Endothelial cell of umbilical vein (primary cell): ENCODE measurements at regions not wholly inside any gene's neighbourhood (a gene's known extent, or its start where the extent isn't known, plus 50 kb on each side); places are given as distances from the start of the nearest gene placed in this dataset.

Experiments
- BruUV-seq: library from RNA; stranded (reverse); fragments of 400-500 nt; replicated peaks from 2 replicates; lab custom pipeline; 2021; lab: Mats Ljungman, UMichigan
- CTCF ChIA-PET: fragments of 300-600, 350-600 bp; sonication (Branson Sonifier 250); formaldehyde crosslinking; loops from one replicate; lab custom pipeline; 2021; ENCODE audit warnings: antibody characterized with exemption, inconsistent platforms; lab: Charles Lee
- POLR2A ChIA-PET: fragments of 300-600, 350-600 bp; sonication (Branson Sonifier 250); formaldehyde crosslinking; loops from one replicate; lab custom pipeline; 2021; ENCODE audit warnings: antibody characterized with exemption, inconsistent platforms; lab: Charles Lee
- DNase-seq: peaks from one replicate; pipeline ENCODE4 v3.0.0-alpha.2; 2011; ENCODE audit warnings: low read depth, low spot score
- FAIRE-seq: peaks from 2 replicates; lab custom pipeline; 2011; peaks lifted over from hg19 to GRCh38; lab: Jason Lieb, UNC
- H2AFZ ChIP-seq: 2 replicates; pipeline ENCODE4 v1.6.0; 2012; ENCODE audit warnings: low read depth, low read length, control low read depth, inconsistent platforms
- H3K27ac ChIP-seq: 2 replicates; pipeline ENCODE4 v1.5.1; 2011; ENCODE audit warnings: low read depth, mild to moderate bottlenecking, control low read depth, low read length, moderate library complexity; ENCODE audit not compliant: insufficient read depth
- H3K27me3 ChIP-seq, 2 experiments: 2 replicates each; pipeline versions ENCODE4 v1.6.0 to v1.6.1; 2011; ENCODE audit warnings: low read length in 2 of 2, mixed read lengths in 1 of 2; ENCODE audit not compliant: control insufficient read depth in 2 of 2, insufficient read depth in 2 of 2
- H3K36me3 ChIP-seq, 2 experiments: 2 replicates in 1 of 2; 3 replicates in 1 of 2; pipeline ENCODE4 v1.5.1; 2011; ENCODE audit warnings: low read length in 2 of 2, mild to moderate bottlenecking in 1 of 2, moderate library complexity in 1 of 2; ENCODE audit not compliant: control insufficient read depth in 2 of 2, insufficient read depth in 2 of 2; ENCODE audit errors: extremely low read depth in 1 of 2
- H3K4me1 ChIP-seq: 3 replicates; pipeline ENCODE4 v1.5.1; 2011; ENCODE audit warnings: mild to moderate bottlenecking, low read length; ENCODE audit not compliant: control insufficient read depth, insufficient read depth; ENCODE audit errors: extremely low read depth
- H3K4me2 ChIP-seq: 2 replicates; pipeline ENCODE4 v1.6.1; 2011; ENCODE audit warnings: low read length, control low read depth, mixed read lengths; ENCODE audit not compliant: insufficient read depth
- H3K4me3 ChIP-seq, 3 experiments: fragments of 200-600 bp in 1 of 3; sonication (generic), shearing (Covaris generic) in 1 of 3; replicated peaks in 1 of 3; 2 replicates each; pipeline ENCODE4 v1.5.1; 2011 to 2016; ENCODE audit warnings: control low read depth in 3 of 3, low read length in 3 of 3, mild to moderate bottlenecking in 2 of 3, inconsistent platforms in 1 of 3, low read depth in 1 of 3, moderate library complexity in 1 of 3; ENCODE audit not compliant: insufficient read depth in 1 of 3
- H3K79me2 ChIP-seq: 2 replicates; pipeline ENCODE4 v1.6.0; 2012; ENCODE audit warnings: low read length, inconsistent platforms; ENCODE audit not compliant: control insufficient read depth, insufficient read depth
- H3K9ac ChIP-seq: replicated peaks from 2 replicates; pipeline ENCODE3; 2011; ENCODE audit warnings: low read length, control low read depth; ENCODE audit not compliant: insufficient read depth; ENCODE audit errors: extremely low read depth
- H3K9me1 ChIP-seq: replicated peaks from 3 replicates; pipeline ENCODE4 v1.6.0; 2011; ENCODE audit warnings: mild to moderate bottlenecking, low read length; ENCODE audit not compliant: control insufficient read depth, insufficient read depth; ENCODE audit errors: extremely low read depth
- H3K9me3 ChIP-seq: replicated peaks from 2 replicates; pipeline ENCODE4 v1.5.1; 2012; ENCODE audit warnings: low read length, inconsistent platforms; ENCODE audit not compliant: control insufficient read depth, insufficient read depth
- H4K20me1 ChIP-seq: replicated peaks from 2 replicates; pipeline ENCODE3; 2011; ENCODE audit warnings: mild to moderate bottlenecking, low read length; ENCODE audit not compliant: control insufficient read depth, insufficient read depth; ENCODE audit errors: extremely low read depth
- EZH2 ChIP-seq: IDR thresholded peaks from 2 replicates; pipeline ENCODE4 v1.6.1; 2012; ENCODE audit warnings: borderline replicate concordance, low read depth, mild to moderate bottlenecking, moderate library complexity, low read length, inconsistent platforms; ENCODE audit not compliant: severe bottlenecking
- FOS ChIP-seq: IDR thresholded peaks from 2 replicates; pipeline ENCODE4 v1.6.1; 2011; ENCODE audit warnings: mild to moderate bottlenecking, low read length, moderate library complexity, borderline replicate concordance; ENCODE audit not compliant: insufficient read depth
- GATA2 ChIP-seq: IDR thresholded peaks from 2 replicates; pipeline ENCODE4 v1.7.0; 2011; ENCODE audit warnings: low read depth, mild to moderate bottlenecking, moderate library complexity, mixed read lengths, low read length; ENCODE audit not compliant: insufficient read length, insufficient read depth
- JUN ChIP-seq: IDR thresholded peaks from 2 replicates; pipeline ENCODE4 v1.6.1; 2011; ENCODE audit warnings: borderline replicate concordance, low read depth; ENCODE audit not compliant: insufficient read length, insufficient read depth
- MYC ChIP-seq: IDR thresholded peaks from one replicate; pipeline ENCODE4 v1.6.1; 2011; ENCODE audit warnings: mild to moderate bottlenecking, low read depth, low read length
- POLR2A ChIP-seq: IDR thresholded peaks from 2 replicates; pipeline ENCODE4 v1.6.1; 2012; ENCODE audit warnings: low read depth, mild to moderate bottlenecking, control low read depth, low read length
- POLR2AphosphoS5 ChIP-seq: IDR thresholded peaks from 2 replicates; pipeline ENCODE4 v1.6.1; 2012; ENCODE audit warnings: low read depth, mild to moderate bottlenecking, control low read depth, low read length, moderate library complexity; ENCODE audit not compliant: insufficient read depth
- dilution Hi-C: fragments of 300-500 bp; cut with MboI; formaldehyde crosslinking; loops from one replicate; pipeline ENCODE4 v1.15.0; 2019; ENCODE audit warnings: low sequenced_read_pairs; ENCODE audit not compliant: extremely low pct_ligation_motif_present
- intact Hi-C: fragments of 100-400 bp; cut with micrococcal nuclease; formaldehyde crosslinking; loops from one replicate; pipeline ENCODE4 v1.10.0; 2022
- TF ChIP-seq, protein P1 (sequence below), 2 donors: IDR thresholded peaks; 1 replicate in 1 of 2; 2 replicates in 1 of 2; pipeline ENCODE4 v1.5.1; 2011; ENCODE audit warnings: low read length in 2 of 2, mild to moderate bottlenecking in 2 of 2, moderate library complexity in 2 of 2, control low read depth in 1 of 2, inconsistent platforms in 1 of 2, low read depth in 1 of 2; ENCODE audit not compliant: insufficient read depth in 1 of 2; ENCODE audit errors: extremely low read depth in 1 of 2
- TF ChIP-seq, protein P2 (sequence below): IDR thresholded peaks from 2 replicates; pipeline ENCODE4 v1.6.1; 2011; ENCODE audit not compliant: insufficient read depth, insufficient read length

DNA sequence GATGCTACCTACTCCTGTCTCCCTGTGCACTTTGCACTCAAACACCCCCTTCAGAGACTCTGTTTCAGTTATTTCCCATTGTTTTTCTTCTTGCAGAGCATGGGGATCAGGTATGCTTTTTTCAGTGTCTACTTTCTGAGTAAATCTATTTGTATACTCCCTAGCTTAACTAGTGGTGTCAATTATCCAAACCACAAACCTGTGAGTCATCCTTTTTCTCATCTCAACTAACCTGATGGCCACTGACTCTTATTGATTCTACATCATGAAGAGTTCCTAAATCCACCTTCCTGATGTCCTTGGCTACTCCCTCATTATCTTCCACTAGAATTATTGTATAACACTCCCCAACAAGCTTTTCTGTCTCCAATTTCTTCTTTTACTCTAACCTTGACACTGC is 68.0 kb downstream of the DIPK2A start:
- H3K4me3 ChIP-seq, result no peak overlapping the region
- FAIRE-seq (no peak), DNase-seq (no peak)
- BruUV-seq, result no TSS peak
- no peaks in the 10 kb centered on the region for H4K20me1 ChIP-seq
- H3K4me2 ChIP-seq, result no peak overlapping the region
- no peaks in the 10 kb centered on the region for H3K27me3 ChIP-seq
- no peaks in the 10 kb centered on the region for H3K36me3 ChIP-seq
- no peaks in the 10 kb centered on the region for H3K79me2 ChIP-seq
- H3K27ac ChIP-seq, result no peak overlapping the region
- ChIA-PET POLR2A (no interaction called here), CTCF (no interaction called here)
- H3K9me1 ChIP-seq, result no peaks in the 10 kb centered on the region
- TF ChIP-seq GATA2 (no peak), POLR2AphosphoS5 (no peak), JUN (no peak), POLR2A (no peak), MYC (no peak), EZH2 (no peak), FOS (no peak)
- TF ChIP-seq, protein P1, sequence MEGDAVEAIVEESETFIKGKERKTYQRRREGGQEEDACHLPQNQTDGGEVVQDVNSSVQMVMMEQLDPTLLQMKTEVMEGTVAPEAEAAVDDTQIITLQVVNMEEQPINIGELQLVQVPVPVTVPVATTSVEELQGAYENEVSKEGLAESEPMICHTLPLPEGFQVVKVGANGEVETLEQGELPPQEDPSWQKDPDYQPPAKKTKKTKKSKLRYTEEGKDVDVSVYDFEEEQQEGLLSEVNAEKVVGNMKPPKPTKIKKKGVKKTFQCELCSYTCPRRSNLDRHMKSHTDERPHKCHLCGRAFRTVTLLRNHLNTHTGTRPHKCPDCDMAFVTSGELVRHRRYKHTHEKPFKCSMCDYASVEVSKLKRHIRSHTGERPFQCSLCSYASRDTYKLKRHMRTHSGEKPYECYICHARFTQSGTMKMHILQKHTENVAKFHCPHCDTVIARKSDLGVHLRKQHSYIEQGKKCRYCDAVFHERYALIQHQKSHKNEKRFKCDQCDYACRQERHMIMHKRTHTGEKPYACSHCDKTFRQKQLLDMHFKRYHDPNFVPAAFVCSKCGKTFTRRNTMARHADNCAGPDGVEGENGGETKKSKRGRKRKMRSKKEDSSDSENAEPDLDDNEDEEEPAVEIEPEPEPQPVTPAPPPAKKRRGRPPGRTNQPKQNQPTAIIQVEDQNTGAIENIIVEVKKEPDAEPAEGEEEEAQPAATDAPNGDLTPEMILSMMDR (IDR thresholded peaks at IDR 0.05; ENCODE audit: extremely low read depth in 1 of 2, insufficient read depth in 1 of 2, low read depth in 1 of 2, low read length in 2 of 2), result no peak
- TF ChIP-seq, protein P2, sequence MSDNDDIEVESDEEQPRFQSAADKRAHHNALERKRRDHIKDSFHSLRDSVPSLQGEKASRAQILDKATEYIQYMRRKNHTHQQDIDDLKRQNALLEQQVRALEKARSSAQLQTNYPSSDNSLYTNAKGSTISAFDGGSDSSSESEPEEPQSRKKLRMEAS, result no peak
- H2AFZ ChIP-seq, result no peak overlapping the region
- dilution Hi-C loops (no loop called here), intact Hi-C loops (no loop called here)
- no peak overlapping the region for H3K9ac ChIP-seq
- no peaks in the 10 kb centered on the region for H3K4me1 ChIP-seq
- H3K9me3 ChIP-seq, result no peaks in the 10 kb centered on the region
